ENCODE measurements at regions not wholly inside any gene's neighbourhood (a gene's known extent, or its start where the extent isn't known, plus 50 kb on each side); places are given as distances from the start of the nearest gene placed in this dataset.

DNA sequence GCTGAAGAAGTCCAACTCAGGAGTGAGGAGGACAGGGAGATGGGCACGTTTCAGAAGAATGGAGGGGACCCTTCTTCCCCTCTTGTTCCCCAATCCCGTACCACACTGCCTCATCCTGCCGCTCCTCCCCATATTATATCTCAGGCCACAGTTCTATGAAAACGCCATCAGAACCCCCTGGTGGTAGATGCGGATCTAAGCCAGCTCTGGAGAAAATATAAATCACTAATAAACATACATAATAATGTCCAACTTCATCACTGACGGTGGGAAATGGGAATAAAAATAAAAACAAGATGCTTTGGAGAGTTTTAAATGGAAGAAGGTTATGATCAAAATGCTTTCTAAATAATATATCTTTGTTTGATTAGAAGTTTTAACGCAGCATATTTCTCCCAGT, 400.3 kb downstream of the CADM1 start:
- WGBS, 2 donors: 82 to 85% methylated on average over 7 of the region's 7 CpGs
- DNase-seq: no peak
- H3K36me3 ChIP-seq: no peaks in the 10 kb centered on the region
- H3K27ac ChIP-seq: no peak overlapping the region
- TF ChIP-seq, protein P1, sequence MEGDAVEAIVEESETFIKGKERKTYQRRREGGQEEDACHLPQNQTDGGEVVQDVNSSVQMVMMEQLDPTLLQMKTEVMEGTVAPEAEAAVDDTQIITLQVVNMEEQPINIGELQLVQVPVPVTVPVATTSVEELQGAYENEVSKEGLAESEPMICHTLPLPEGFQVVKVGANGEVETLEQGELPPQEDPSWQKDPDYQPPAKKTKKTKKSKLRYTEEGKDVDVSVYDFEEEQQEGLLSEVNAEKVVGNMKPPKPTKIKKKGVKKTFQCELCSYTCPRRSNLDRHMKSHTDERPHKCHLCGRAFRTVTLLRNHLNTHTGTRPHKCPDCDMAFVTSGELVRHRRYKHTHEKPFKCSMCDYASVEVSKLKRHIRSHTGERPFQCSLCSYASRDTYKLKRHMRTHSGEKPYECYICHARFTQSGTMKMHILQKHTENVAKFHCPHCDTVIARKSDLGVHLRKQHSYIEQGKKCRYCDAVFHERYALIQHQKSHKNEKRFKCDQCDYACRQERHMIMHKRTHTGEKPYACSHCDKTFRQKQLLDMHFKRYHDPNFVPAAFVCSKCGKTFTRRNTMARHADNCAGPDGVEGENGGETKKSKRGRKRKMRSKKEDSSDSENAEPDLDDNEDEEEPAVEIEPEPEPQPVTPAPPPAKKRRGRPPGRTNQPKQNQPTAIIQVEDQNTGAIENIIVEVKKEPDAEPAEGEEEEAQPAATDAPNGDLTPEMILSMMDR (IDR thresholded peaks at IDR 0.05): no peak
- TF ChIP-seq EP300 (IDR thresholded peaks at IDR 0.05) (no peak), POLR2A (IDR thresholded peaks at IDR 0.05) (no peak), POLR2AphosphoS5 (IDR thresholded peaks at IDR 0.05) (no peak)
- ATAC-seq (ENCODE audit: low FRiP score in 2 of 2): no peak
- no peak overlapping the region for H3K4me3 ChIP-seq
- H3K9me3 ChIP-seq: no peaks in the 10 kb centered on the region
- no peaks in the 10 kb centered on the region for H3K4me1 ChIP-seq
- H3K27me3 ChIP-seq: no peaks in the 10 kb centered on the region

DNA sequence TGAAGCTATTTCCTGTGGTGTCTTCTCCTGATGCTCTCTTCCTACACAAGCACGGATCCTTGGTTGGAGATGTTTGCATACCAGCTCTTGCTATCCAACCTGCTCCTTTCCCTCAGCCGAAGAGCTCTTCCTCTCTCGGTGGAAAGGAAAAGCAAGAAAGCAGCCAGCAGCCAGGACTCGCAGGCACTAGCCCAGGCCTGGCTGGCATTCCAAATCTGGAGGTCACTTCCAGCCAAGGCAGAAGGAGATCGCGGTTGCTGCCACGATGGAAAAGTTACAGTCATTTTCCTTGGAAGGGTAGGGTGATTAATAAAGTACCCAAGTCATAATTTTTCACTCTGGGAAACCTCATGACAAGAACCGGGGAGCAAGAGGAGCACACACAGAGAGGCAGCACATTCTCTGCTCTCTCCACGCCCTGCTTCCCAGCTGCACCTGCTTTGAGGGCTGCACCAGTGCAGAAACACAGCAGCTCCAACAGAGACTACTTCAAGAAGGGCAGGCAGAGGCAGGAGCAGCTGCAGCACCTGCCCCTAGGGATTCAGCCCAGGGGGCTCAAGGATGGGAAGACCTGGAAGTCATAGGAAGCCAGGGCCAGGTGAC, 399.3 kb downstream of the CADM1 start:
- no peak for TF ChIP-seq EP300 (IDR thresholded peaks at IDR 0.05)
- no peak for TF ChIP-seq POLR2A (IDR thresholded peaks at IDR 0.05)
- TF ChIP-seq, protein P1 (IDR thresholded peaks at IDR 0.05): no peak
- TF ChIP-seq POLR2AphosphoS5 (IDR thresholded peaks at IDR 0.05): no peak
- Histone ChIP-seq H3K4me3 (no peak overlapping the region), H3K27ac (no peak overlapping the region), H3K9me3 (no peaks in the 10 kb centered on the region), H3K4me1 (no peaks in the 10 kb centered on the region), H3K36me3 (no peaks in the 10 kb centered on the region), H3K27me3 (no peaks in the 10 kb centered on the region)
- 79 to 88% methylated on average over 9 of the region's 9 CpGs for WGBS, 2 donors
- no peak for ATAC-seq (ENCODE audit: low FRiP score in 2 of 2)
- no peak for DNase-seq

DNA sequence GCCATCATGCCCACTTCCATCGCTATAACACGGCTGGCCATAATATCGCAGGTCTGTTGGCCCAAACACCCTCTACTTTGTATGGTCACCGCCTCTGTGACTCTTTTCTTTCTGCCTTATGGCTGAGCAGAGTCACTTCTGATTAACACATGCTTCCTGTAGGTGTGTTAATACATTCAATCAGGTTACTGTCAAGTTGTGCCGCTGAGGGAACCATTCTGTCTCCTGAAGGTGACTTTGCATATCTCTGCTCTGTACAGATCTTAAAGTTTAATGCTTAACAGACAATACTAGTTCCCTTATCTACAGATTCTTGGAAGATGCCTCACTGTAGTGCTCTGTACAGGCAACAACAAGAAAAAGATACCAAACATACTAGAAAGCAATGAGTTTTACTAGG, 393.1 kb downstream of the CADM1 start:
- Histone ChIP-seq H3K4me3 (no peak overlapping the region), H3K27ac (no peak overlapping the region), H3K36me3 (no peaks in the 10 kb centered on the region), H3K9me3 (no peaks in the 10 kb centered on the region), H3K4me1 (no peaks in the 10 kb centered on the region), H3K27me3 (no peaks in the 10 kb centered on the region)
- 91 to 94% methylated on average over 5 of the region's 5 CpGs for whole genome bisulfite sequencing, 2 donors
- ATAC-seq (ENCODE audit: low FRiP score in 2 of 2) (no peak), DNase-seq (no peak)
- TF ChIP-seq, protein P1 (IDR thresholded peaks at IDR 0.05): no peak
- no peak for TF ChIP-seq POLR2AphosphoS5 (IDR thresholded peaks at IDR 0.05)
- TF ChIP-seq POLR2A (IDR thresholded peaks at IDR 0.05): no peak

DNA sequence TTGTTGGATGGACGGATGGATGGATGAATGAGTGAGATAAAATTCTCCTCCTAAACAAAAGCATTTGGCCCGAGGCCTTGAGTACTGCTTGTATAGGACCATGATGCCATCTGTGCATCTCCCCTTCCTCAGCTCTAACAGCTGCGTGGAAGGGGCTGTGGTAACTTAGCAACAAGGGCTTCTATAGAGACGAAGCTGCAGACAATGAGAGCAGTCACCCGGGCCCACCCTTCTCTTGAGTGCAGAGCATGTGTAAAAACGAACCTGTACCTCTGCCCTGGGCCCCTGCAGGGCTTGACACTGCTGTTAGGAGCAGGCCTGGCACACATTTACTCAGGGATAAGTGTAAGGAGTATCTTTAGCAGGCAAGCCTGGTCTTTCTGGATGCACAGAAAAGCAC, 391.5 kb downstream of the CADM1 start:
- TF ChIP-seq EP300 (IDR thresholded peaks at IDR 0.05): no peak
- TF ChIP-seq, protein P1 (IDR thresholded peaks at IDR 0.05): no peak
- TF ChIP-seq POLR2AphosphoS5 (IDR thresholded peaks at IDR 0.05): no peak
- TF ChIP-seq POLR2A (IDR thresholded peaks at IDR 0.05): no peak
- Histone ChIP-seq H3K36me3 (no peaks in the 10 kb centered on the region), H3K4me3 (no peak overlapping the region), H3K27me3 (no peaks in the 10 kb centered on the region), H3K9me3 (no peaks in the 10 kb centered on the region), H3K4me1 (no peaks in the 10 kb centered on the region), H3K27ac (no peak overlapping the region)
- whole genome bisulfite sequencing, 2 donors: 63 to 66% methylated on average over 6 of the region's 6 CpGs
- DNase-seq: no peak
- ATAC-seq (ENCODE audit: low FRiP score in 2 of 2): no peak

DNA sequence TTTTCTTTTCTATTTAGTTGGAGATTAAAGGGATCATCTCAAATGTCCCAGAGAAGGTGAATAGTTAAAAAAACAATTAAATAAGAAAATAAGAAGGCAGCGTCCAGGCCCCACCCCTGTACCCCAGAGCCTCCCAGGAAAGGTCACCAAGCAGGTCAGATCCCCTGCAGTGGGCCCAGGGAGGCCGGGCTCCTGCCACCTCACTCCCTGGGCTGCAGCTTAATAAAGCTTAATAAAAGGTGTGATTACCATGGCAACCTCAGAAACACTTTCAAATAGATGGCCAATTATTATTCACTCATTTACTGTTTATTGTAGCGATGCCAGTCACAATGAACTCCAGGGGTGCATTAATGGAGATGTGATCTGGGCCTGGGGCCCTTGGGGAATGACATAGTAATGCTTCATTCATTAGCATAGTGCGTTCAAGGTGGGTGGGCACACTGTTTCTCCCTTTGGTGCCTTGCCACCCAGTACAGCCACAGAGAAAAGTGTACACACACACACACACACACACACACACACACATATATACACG, 386.2 kb downstream of the CADM1 start:
- TF ChIP-seq POLR2AphosphoS5 (IDR thresholded peaks at IDR 0.05): no peak
- no peak for TF ChIP-seq EP300 (IDR thresholded peaks at IDR 0.05)
- no peak for TF ChIP-seq POLR2A (IDR thresholded peaks at IDR 0.05)
- TF ChIP-seq, protein P1 (IDR thresholded peaks at IDR 0.05): no peak
- Histone ChIP-seq H3K4me3 (no peak overlapping the region), H3K27me3 (no peaks in the 10 kb centered on the region), H3K36me3 (no peaks in the 10 kb centered on the region), H3K4me1 (no peaks in the 10 kb centered on the region), H3K9me3 (no peaks in the 10 kb centered on the region), H3K27ac (no peak overlapping the region)
- ATAC-seq (ENCODE audit: low FRiP score in 2 of 2) (no peak), DNase-seq (peak in 1 of 2 donors; percentile 31)
- 51 to 70% methylated on average over 5 of the region's 5 CpGs for WGBS, 2 donors

All from upper lobe of left lung (tissue), 6 donors.